Uterus (tissue), 3 donors: ENCODE measurements at regions not wholly inside any gene's neighbourhood (a gene's known extent, or its start where the extent isn't known, plus 50 kb on each side); places are given as distances from the start of the nearest gene placed in this dataset.

Source experiments
- DNase-seq, 2 donors: peaks; one replicate each; pipeline ENCODE4 v3.0.0-alpha.2; 2019 to 2020
- H3K27ac ChIP-seq, 2 donors: fragments of 200-600 bp; sonication (generic); 1 replicate in 1 of 2; 2 replicates in 1 of 2; pipeline ENCODE4 v1.5.1; 2016 to 2018
- H3K27me3 ChIP-seq, 2 donors: fragments of 200-600 bp; sonication (generic); one replicate each; pipeline ENCODE4 v1.5.1; 2018 to 2019; ENCODE audit warnings: control low read depth in 1 of 2
- H3K36me3 ChIP-seq, 2 donors: fragments of 200-600 bp; sonication (generic); one replicate each; pipeline ENCODE4 v1.5.1; 2019; ENCODE audit warnings: control low read depth in 1 of 2
- H3K4me1 ChIP-seq, 2 donors: fragments of 200-600 bp; sonication (generic); one replicate each; pipeline ENCODE4 v1.5.1; 2018 to 2019; ENCODE audit warnings: control low read depth in 1 of 2
- H3K4me3 ChIP-seq, 2 donors: fragments of 200-600 bp; sonication (generic); 1 replicate in 1 of 2; 2 replicates in 1 of 2; pipeline ENCODE4 v1.5.1; 2018 to 2019; ENCODE audit warnings: mild to moderate bottlenecking in 1 of 2
- H3K9me3 ChIP-seq, 2 donors: fragments of 200-600 bp; sonication (generic); one replicate each; pipeline ENCODE4 v1.5.1; 2019; ENCODE audit warnings: control low read depth in 1 of 2
- CTCF ChIP-seq, 4 experiments: fragments of 200-600 bp in 2 of 4; fragments of 450-650 bp in 2 of 4; sonication (generic) in 2 of 4; IDR thresholded peaks; one replicate each; pipeline ENCODE4 v1.5.1; 2016 to 2019; ENCODE audit warnings: antibody characterized with exemption in 4 of 4, mild to moderate bottlenecking in 2 of 4, moderate library complexity in 1 of 4
- POLR2A ChIP-seq, 2 donors: fragments of 450-650 bp; IDR thresholded peaks; one replicate each; pipeline ENCODE4 v1.6.1; 2016; ENCODE audit warnings: antibody characterized with exemption in 2 of 2, mild to moderate bottlenecking in 1 of 2, moderate library complexity in 1 of 2
- intact Hi-C: fragments of 100-400 bp; cut with DNase I; formaldehyde crosslinking; loops from one replicate; pipeline ENCODE4 v1.15.1; 2023; ENCODE audit warnings: low total_unique reads
- donor health status: DM: yes; HTN: yes; CAD: no.

GRCh38 chr22:48937032-48937639 lies 890.5 kb downstream of the BRD1 start:
- intact Hi-C loops, result no loop called here
- H3K4me1 ChIP-seq, result no peaks in the 10 kb centered on the region
- DNase-seq, result no peak

DNA sequence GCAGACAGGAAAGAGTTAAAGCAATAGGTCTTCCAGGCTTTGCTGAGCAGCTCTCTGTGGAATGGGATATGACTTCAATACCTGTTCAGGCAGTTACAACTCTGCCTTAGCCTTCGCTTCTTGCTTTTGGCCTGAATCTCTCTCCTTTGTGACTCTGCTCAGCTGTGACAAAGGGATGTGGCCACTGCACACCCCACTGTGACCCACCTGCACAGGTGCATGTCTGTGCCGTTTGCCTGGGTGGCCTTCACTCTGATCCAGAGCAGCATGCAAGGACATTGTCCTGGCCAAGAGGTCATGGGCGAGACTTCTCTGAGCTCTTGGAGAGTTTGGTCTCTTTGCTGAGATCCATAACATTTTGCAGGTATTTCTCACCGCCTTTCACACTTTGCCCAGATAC lies 891.3 kb downstream of the BRD1 start:
- Histone ChIP-seq H3K4me3 (no peak overlapping the region), H3K27ac (no peak overlapping the region), H3K9me3 (peaks cover 0 to 2% of the 10 kb centered on the region in 2 donors), H3K4me1 (no peaks in the 10 kb centered on the region), H3K27me3 (no peaks in the 10 kb centered on the region), H3K36me3 (no peaks in the 10 kb centered on the region)
- TF ChIP-seq POLR2A (IDR thresholded peaks at IDR 0.05) (no peak), CTCF (IDR thresholded peaks at IDR 0.05) (no peak)
- intact Hi-C loops, result no loop called here
- no peak for DNase-seq

More at GRCh38 chr22:48937032-48937639, 890.5 kb downstream of the BRD1 start:
- H3K36me3 ChIP-seq, result no peaks in the 10 kb centered on the region
- H3K9me3 ChIP-seq, result peaks cover 0 to 2% of the 10 kb centered on the region in 2 donors
- H3K27me3 ChIP-seq, result no peaks in the 10 kb centered on the region
- no peak overlapping the region for H3K4me3 ChIP-seq
- no peak overlapping the region for H3K27ac ChIP-seq
- TF ChIP-seq POLR2A (IDR thresholded peaks at IDR 0.05) (no peak), CTCF (IDR thresholded peaks at IDR 0.05) (no peak)

GRCh38 chr22:48934446-48934845 lies 893.2 kb downstream of the BRD1 start:
- no peak for DNase-seq
- intact Hi-C loops, result no loop called here
- Histone ChIP-seq H3K9me3 (peaks cover 0 to 2% of the 10 kb centered on the region in 2 donors), H3K4me3 (no peak overlapping the region), H3K27me3 (no peaks in the 10 kb centered on the region), H3K36me3 (no peaks in the 10 kb centered on the region), H3K4me1 (no peaks in the 10 kb centered on the region), H3K27ac (no peak overlapping the region)
- TF ChIP-seq CTCF (IDR thresholded peaks at IDR 0.05) (no peak), POLR2A (IDR thresholded peaks at IDR 0.05) (no peak)

DNA sequence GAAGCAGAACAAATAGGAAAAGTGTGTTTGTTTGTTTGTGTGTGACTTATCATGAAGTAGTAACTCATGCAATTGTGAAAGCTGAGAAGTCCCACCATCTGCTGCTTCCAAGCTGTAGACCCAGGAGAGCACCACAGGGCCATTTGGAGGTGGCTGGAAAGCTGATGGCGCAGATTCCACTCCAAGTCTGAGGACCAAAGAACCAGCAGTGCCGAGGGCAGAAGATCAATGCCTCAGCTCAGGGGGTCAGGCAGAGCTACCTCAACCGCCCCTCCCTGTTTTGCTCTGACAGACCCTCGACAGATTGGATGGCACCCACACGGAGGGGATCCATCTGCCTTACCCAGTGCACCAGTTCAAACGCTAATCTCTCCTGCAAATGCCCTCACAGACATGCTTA lies 896.2 kb downstream of the BRD1 start:
- H3K36me3 ChIP-seq, result no peaks in the 10 kb centered on the region
- H3K4me1 ChIP-seq, result no peaks in the 10 kb centered on the region
- H3K27me3 ChIP-seq, result no peaks in the 10 kb centered on the region
- H3K27ac ChIP-seq, result no peak overlapping the region
- no peak for DNase-seq
- H3K4me3 ChIP-seq, result no peak overlapping the region
- TF ChIP-seq POLR2A (IDR thresholded peaks at IDR 0.05) (no peak), CTCF (IDR thresholded peaks at IDR 0.05) (no peak)
- H3K9me3 ChIP-seq, result peaks cover 0 to 2% of the 10 kb centered on the region in 2 donors
- intact Hi-C loops, result no loop called here

GRCh38 chr22:48929276-48929790 lies 898.3 kb downstream of the BRD1 start:
- Histone ChIP-seq H3K4me3 (no peak overlapping the region), H3K27ac (no peak overlapping the region)
- intact Hi-C loops, result no loop called here

More at GRCh38 chr22:48929276-48929790, 898.3 kb downstream of the BRD1 start:
- no peaks in the 10 kb centered on the region for H3K27me3 ChIP-seq
- peaks cover 0 to 2% of the 10 kb centered on the region in 2 donors for H3K9me3 ChIP-seq
- no peaks in the 10 kb centered on the region for H3K36me3 ChIP-seq
- no peaks in the 10 kb centered on the region for H3K4me1 ChIP-seq
- TF ChIP-seq POLR2A (IDR thresholded peaks at IDR 0.05) (no peak), CTCF (IDR thresholded peaks at IDR 0.05) (no peak)
- no peak for DNase-seq
